C4-2B (cell line): ENCODE measurements at regions not wholly inside any gene's neighbourhood (a gene's known extent, or its start where the extent isn't known, plus 50 kb on each side); places are given as distances from the start of the nearest gene placed in this dataset.

ENCODE experiments used
- H3K27ac ChIP-seq: fragments of 450-650 bp; 2 replicates; pipeline ENCODE4 v1.5.1; 2017
- ZFX ChIP-seq: fragments of 450-650 bp; IDR thresholded peaks from 2 replicates; pipeline ENCODE4 v1.6.1; 2017
- TF ChIP-seq, protein P1 (sequence below): fragments of 450-650 bp; conservative IDR thresholded peaks from 2 replicates; pipeline ENCODE4 v1.5.1; 2017; ENCODE audit warnings: mild to moderate bottlenecking

GRCh38 chr3:148191966-148192365 is 505.7 kb upstream of the AGTR1 start:
- no peak overlapping the region for H3K27ac ChIP-seq
- no peak for TF ChIP-seq ZFX
- TF ChIP-seq, protein P1, sequence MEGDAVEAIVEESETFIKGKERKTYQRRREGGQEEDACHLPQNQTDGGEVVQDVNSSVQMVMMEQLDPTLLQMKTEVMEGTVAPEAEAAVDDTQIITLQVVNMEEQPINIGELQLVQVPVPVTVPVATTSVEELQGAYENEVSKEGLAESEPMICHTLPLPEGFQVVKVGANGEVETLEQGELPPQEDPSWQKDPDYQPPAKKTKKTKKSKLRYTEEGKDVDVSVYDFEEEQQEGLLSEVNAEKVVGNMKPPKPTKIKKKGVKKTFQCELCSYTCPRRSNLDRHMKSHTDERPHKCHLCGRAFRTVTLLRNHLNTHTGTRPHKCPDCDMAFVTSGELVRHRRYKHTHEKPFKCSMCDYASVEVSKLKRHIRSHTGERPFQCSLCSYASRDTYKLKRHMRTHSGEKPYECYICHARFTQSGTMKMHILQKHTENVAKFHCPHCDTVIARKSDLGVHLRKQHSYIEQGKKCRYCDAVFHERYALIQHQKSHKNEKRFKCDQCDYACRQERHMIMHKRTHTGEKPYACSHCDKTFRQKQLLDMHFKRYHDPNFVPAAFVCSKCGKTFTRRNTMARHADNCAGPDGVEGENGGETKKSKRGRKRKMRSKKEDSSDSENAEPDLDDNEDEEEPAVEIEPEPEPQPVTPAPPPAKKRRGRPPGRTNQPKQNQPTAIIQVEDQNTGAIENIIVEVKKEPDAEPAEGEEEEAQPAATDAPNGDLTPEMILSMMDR = no peak

DNA sequence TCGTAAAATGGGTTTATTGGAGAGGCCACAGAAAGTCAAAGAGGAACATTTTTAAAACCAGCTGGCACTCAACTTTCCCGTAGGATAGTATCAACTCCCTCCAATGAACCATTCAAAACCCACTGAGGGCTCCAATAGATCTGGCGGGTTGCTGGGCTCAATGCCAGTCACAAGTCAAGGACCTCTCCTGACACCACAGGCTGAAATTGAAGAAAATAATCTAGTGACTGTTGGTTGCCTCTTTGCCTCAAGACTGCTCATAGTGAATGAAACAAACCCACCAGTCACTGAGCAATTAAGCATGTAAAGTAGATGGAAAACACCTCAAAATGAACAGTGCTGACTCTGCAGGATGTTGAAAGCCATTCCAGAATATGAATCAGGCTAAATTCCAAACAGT is 500.6 kb upstream of the AGTR1 start:
- H3K27ac ChIP-seq = no peak overlapping the region
- TF ChIP-seq, protein P1 = no peak
- TF ChIP-seq ZFX = no peak

GRCh38 chr3:148202386-148202785 is 495.3 kb upstream of the AGTR1 start:
- no peak for TF ChIP-seq ZFX
- TF ChIP-seq, protein P1 = peak; percentile 40
- H3K27ac ChIP-seq = no peak overlapping the region

GRCh38 chr3:148203297-148204010 is 494.2 kb upstream of the AGTR1 start:
- TF ChIP-seq ZFX = no peak
- TF ChIP-seq, protein P1 = no peak
- no peak overlapping the region for H3K27ac ChIP-seq

- TF ChIP-seq ZFX = no peak
- TF ChIP-seq, protein P1 = no peak
- no peak overlapping the region for H3K27ac ChIP-seq
These were observed 493.6 kb upstream of the AGTR1 start for GRCh38 chr3:148204131-148204530.

DNA sequence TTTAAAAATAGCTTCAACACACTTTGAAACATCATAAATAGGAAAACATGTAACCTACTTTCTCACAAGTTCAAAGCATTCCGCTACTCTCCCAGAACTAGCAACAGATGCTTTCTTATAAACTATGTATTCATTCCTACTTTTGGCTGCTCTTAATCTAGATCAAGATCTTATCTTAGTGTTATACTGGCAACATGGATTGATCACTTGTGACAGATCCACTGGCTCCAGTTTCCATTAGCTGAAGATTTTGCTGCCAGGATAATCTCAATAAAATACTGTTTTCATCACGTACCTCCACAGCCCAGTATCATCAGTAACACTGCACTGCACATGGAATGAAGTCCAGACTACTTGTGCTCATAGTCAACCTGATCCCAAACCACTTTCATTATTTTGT is 491.7 kb upstream of the AGTR1 start:
- TF ChIP-seq, protein P1 = no peak
- no peak for TF ChIP-seq ZFX
- no peak overlapping the region for H3K27ac ChIP-seq

- no peak overlapping the region for H3K27ac ChIP-seq
- TF ChIP-seq, protein P1 = no peak
- TF ChIP-seq ZFX = no peak
These were observed 491.3 kb upstream of the AGTR1 start for GRCh38 chr3:148206446-148206845.
